ENCODE measurements at regions not wholly inside any gene's neighbourhood (a gene's known extent, or its start where the extent isn't known, plus 50 kb on each side); places are given as distances from the start of the nearest gene placed in this dataset.

GRCh38 chr12:88684170-88684569 lies 103.9 kb upstream of the KITLG start:
- Histone ChIP-seq H3F3A (ENCODE audit: low read length, unreplicated experiment) (no peaks in the 10 kb centered on the region), H3K9me3 (ENCODE audit: low read length) (peaks cover 5% of the 10 kb centered on the region; the same call in 1 of the 2 replicates), H3K9ac (ENCODE audit: low read length) (no peak overlapping the region), H3K79me2 (ENCODE audit: low read length) (no peaks in the 10 kb centered on the region), H3K4me2 (ENCODE audit: low read length) (no peak overlapping the region), H2AFZ (ENCODE audit: low read length) (no peak overlapping the region), H3K27ac (ENCODE audit: low read length) (no peak overlapping the region), H3K4me3 (ENCODE audit: low read length) (no peak overlapping the region), H3K4me1 (ENCODE audit: insufficient read depth, low read length) (no peaks in the 10 kb centered on the region), H4K20me1 (ENCODE audit: low read length) (no peaks in the 10 kb centered on the region), H3K27me3 (ENCODE audit: low read length) (no peaks in the 10 kb centered on the region), H3K36me3 (ENCODE audit: low read depth, low read length) (no peaks in the 10 kb centered on the region), H3K9me2 (replicated peaks; ENCODE audit: low read length) (no peaks in the 10 kb centered on the region)
- ChIA-PET CTCF (no interaction called here), POLR2A (ENCODE audit: unreplicated experiment) (no interaction called here)
- DNase-seq (no peak), ATAC-seq (no peak)
- no TSS peak for BruUV-seq (replicated peaks)
- TF ChIP-seq EZH2 (IDR thresholded peaks at IDR 0.05; ENCODE audit: low read length, unreplicated experiment), result no peak
- no peak for TF ChIP-seq EZH2phosphoT487 (IDR thresholded peaks at IDR 0.05; ENCODE audit: borderline replicate concordance, low read length)
- no peak for TF ChIP-seq CTCF (conservative IDR thresholded peaks at IDR 0.05; ENCODE audit: low read depth, low read length)
- intact Hi-C loops (cut with micrococcal nuclease), result no loop called here

- TF ChIP-seq EZH2phosphoT487 (IDR thresholded peaks at IDR 0.05; ENCODE audit: borderline replicate concordance, low read length), result no peak
- no peak for TF ChIP-seq CTCF (conservative IDR thresholded peaks at IDR 0.05; ENCODE audit: low read depth, low read length)
- no peak for TF ChIP-seq EZH2 (IDR thresholded peaks at IDR 0.05; ENCODE audit: low read length, unreplicated experiment)
- intact Hi-C loops (cut with micrococcal nuclease), result no loop called here
- Histone ChIP-seq H3K9me3 (ENCODE audit: low read length) (peaks cover 5% of the 10 kb centered on the region; the same call in 1 of the 2 replicates), H3K36me3 (ENCODE audit: low read depth, low read length) (no peaks in the 10 kb centered on the region), H3F3A (ENCODE audit: low read length, unreplicated experiment) (no peaks in the 10 kb centered on the region), H3K4me3 (ENCODE audit: low read length) (no peak overlapping the region), H3K27ac (ENCODE audit: low read length) (no peak overlapping the region), H3K9ac (ENCODE audit: low read length) (no peak overlapping the region), H4K20me1 (ENCODE audit: low read length) (no peaks in the 10 kb centered on the region), H3K4me2 (ENCODE audit: low read length) (no peak overlapping the region), H3K9me2 (replicated peaks; ENCODE audit: low read length) (no peaks in the 10 kb centered on the region), H3K79me2 (ENCODE audit: low read length) (no peaks in the 10 kb centered on the region), H2AFZ (ENCODE audit: low read length) (no peak overlapping the region), H3K4me1 (ENCODE audit: insufficient read depth, low read length) (no peaks in the 10 kb centered on the region), H3K27me3 (ENCODE audit: low read length) (no peaks in the 10 kb centered on the region)
- POLR2A ChIA-PET (ENCODE audit: unreplicated experiment), result no interaction called here
- BruUV-seq (replicated peaks), result no TSS peak
- ATAC-seq (no peak), DNase-seq (no peak)
- CTCF ChIA-PET, result no interaction called here
Measured at GRCh38 chr12:88683628-88684027, 103.4 kb upstream of the KITLG start.

- ChIA-PET POLR2A (ENCODE audit: unreplicated experiment) (no interaction called here), CTCF (no interaction called here)
- Histone ChIP-seq H3K27ac (ENCODE audit: low read length) (no peak overlapping the region), H4K20me1 (ENCODE audit: low read length) (no peaks in the 10 kb centered on the region), H3K4me2 (ENCODE audit: low read length) (no peak overlapping the region), H3K4me1 (ENCODE audit: insufficient read depth, low read length) (no peaks in the 10 kb centered on the region), H3K79me2 (ENCODE audit: low read length) (no peaks in the 10 kb centered on the region), H3K36me3 (ENCODE audit: low read depth, low read length) (no peaks in the 10 kb centered on the region), H3K9me3 (ENCODE audit: low read length) (no peaks in the 10 kb centered on the region), H2AFZ (ENCODE audit: low read length) (no peak overlapping the region), H3K9ac (ENCODE audit: low read length) (no peak overlapping the region), H3K9me2 (replicated peaks; ENCODE audit: low read length) (no peaks in the 10 kb centered on the region), H3K4me3 (ENCODE audit: low read length) (no peak overlapping the region), H3K27me3 (ENCODE audit: low read length) (no peaks in the 10 kb centered on the region), H3F3A (ENCODE audit: low read length, unreplicated experiment) (no peaks in the 10 kb centered on the region)
- intact Hi-C loops (cut with micrococcal nuclease), result no loop called here
- ATAC-seq, result no peak
- no TSS peak for BruUV-seq (replicated peaks)
- TF ChIP-seq EZH2 (IDR thresholded peaks at IDR 0.05; ENCODE audit: low read length, unreplicated experiment), result no peak
- TF ChIP-seq CTCF (conservative IDR thresholded peaks at IDR 0.05; ENCODE audit: low read depth, low read length), result no peak
- TF ChIP-seq EZH2phosphoT487 (IDR thresholded peaks at IDR 0.05; ENCODE audit: borderline replicate concordance, low read length), result no peak
- no peak for DNase-seq
Measured at GRCh38 chr12:88681271-88681670, 101.0 kb upstream of the KITLG start.
